ENCODE measurements at regions not wholly inside any gene's neighbourhood (a gene's known extent, or its start where the extent isn't known, plus 50 kb on each side); places are given as distances from the start of the nearest gene placed in this dataset.

DNA sequence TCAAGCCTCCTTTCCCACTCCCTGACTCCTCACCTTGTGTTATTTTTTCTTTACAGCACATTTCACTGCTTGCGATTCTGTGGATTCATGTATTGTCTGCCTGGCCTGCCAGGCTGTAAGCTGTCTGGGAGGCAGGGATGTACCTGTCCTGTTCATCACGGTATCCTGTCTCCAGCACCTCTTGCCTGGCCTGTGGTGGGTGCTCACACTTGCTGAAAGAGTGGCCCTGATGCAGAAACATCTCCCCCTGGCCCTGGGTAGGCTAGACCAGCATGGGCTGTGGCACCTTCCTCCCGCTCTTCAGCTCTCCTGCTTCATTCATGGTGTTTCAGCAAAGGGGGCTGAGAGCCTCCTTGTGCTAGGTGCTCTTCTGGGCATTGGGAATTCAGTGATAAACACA is 60.1 kb upstream of the KCNG1 start:
- CTCF ChIA-PET: interaction anchor here (0.8 kb wide), 1 partner anchor 96 kb away, joined by 3 read pairs; no protein-coding TSS in a partner anchor
- TF ChIP-seq, protein P1, sequence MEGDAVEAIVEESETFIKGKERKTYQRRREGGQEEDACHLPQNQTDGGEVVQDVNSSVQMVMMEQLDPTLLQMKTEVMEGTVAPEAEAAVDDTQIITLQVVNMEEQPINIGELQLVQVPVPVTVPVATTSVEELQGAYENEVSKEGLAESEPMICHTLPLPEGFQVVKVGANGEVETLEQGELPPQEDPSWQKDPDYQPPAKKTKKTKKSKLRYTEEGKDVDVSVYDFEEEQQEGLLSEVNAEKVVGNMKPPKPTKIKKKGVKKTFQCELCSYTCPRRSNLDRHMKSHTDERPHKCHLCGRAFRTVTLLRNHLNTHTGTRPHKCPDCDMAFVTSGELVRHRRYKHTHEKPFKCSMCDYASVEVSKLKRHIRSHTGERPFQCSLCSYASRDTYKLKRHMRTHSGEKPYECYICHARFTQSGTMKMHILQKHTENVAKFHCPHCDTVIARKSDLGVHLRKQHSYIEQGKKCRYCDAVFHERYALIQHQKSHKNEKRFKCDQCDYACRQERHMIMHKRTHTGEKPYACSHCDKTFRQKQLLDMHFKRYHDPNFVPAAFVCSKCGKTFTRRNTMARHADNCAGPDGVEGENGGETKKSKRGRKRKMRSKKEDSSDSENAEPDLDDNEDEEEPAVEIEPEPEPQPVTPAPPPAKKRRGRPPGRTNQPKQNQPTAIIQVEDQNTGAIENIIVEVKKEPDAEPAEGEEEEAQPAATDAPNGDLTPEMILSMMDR (IDR thresholded peaks at IDR 0.05; ENCODE audit: control extremely low read depth, extremely low read depth, low read depth, missing control alignments): no peak
- POLR2A ChIA-PET: no interaction called here
- DNase-seq (ENCODE audit: extremely low spot score): no peak

DNA sequence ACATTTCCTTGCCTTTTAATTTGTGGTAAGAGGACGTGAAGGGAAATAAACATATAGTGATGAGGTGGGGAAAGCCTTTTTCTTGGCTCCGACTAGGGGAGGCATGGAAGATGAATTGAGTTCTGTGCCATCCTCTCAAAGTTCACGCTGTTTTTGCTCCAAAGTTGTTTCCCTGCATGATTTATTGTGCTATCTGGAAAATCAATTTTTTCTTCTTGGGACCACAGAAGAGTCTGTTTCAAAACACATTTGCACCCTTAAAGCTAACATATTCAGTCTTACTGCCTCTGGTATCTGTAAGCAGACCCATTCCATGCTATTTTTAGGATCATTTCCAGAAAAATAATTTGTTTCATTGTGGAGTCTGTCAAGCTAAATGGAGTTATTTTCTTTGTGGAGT is 57.6 kb upstream of the KCNG1 start:
- ChIA-PET CTCF (interaction anchor here (1.0 to 1.1 kb wide), 2 partner anchors 9 to 16 kb away, joined by 3 read pairs; no protein-coding TSS in a partner anchor), POLR2A (interaction anchor here (0.8 kb wide), 1 partner anchor 180 kb away, joined by 3 read pairs; no protein-coding TSS in a partner anchor)
- TF ChIP-seq, protein P1 (IDR thresholded peaks at IDR 0.05; ENCODE audit: control extremely low read depth, extremely low read depth, low read depth, missing control alignments): no peak
- DNase-seq (ENCODE audit: extremely low spot score): no peak

DNA sequence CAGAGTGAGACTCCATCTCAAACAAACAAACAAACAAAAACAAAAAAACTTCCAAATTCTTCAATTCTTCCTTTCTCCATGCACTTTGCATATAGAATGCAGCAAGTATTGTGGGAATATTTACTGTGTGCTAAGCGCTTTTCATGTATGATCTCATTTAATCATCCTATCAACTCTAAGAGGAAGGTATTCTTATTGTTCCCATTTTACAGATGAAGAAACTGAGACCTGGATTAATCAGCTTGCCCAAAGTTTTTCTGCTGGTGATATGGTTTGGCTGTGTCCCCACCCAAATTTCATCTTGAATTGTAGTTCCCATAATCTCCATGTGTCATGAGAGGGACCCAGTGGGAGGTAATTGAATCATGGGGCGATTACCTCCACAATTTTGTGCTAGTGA is 56.6 kb upstream of the KCNG1 start:
- ChIA-PET CTCF (interaction anchor here (0.8 kb wide), 1 partner anchor 12 kb away, joined by 3 read pairs; no protein-coding TSS in a partner anchor), POLR2A (no interaction called here)
- TF ChIP-seq, protein P1 (IDR thresholded peaks at IDR 0.05; ENCODE audit: control extremely low read depth, extremely low read depth, low read depth, missing control alignments): no peak
- no peak for DNase-seq (ENCODE audit: extremely low spot score)

DNA sequence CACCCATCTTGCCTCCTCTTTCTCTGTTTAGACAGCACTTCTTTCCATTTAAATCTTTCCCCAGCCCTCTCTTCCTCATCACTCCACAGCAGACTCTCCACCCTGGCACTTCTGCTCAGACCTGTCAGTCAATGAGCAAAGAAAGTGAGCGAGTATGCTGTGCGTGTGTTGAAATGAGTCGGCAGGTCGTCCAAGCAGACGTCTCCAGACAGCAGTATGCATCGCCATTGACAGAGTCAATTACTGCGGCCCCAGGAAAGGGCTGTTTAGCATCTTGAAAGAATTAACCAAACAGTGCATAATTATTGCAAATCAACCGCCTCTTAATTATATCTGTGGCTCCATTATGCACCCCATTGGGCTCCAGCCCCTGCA is 54.8 kb upstream of the KCNG1 start:
- no peak for DNase-seq (ENCODE audit: extremely low spot score)
- ChIA-PET CTCF (interaction anchor here (1.4 kb wide), 1 partner anchor 18 kb away, joined by 5 read pairs; no protein-coding TSS in a partner anchor), POLR2A (no interaction called here)
- TF ChIP-seq, protein P1 (IDR thresholded peaks at IDR 0.05; ENCODE audit: control extremely low read depth, extremely low read depth, low read depth, missing control alignments): no peak

DNA sequence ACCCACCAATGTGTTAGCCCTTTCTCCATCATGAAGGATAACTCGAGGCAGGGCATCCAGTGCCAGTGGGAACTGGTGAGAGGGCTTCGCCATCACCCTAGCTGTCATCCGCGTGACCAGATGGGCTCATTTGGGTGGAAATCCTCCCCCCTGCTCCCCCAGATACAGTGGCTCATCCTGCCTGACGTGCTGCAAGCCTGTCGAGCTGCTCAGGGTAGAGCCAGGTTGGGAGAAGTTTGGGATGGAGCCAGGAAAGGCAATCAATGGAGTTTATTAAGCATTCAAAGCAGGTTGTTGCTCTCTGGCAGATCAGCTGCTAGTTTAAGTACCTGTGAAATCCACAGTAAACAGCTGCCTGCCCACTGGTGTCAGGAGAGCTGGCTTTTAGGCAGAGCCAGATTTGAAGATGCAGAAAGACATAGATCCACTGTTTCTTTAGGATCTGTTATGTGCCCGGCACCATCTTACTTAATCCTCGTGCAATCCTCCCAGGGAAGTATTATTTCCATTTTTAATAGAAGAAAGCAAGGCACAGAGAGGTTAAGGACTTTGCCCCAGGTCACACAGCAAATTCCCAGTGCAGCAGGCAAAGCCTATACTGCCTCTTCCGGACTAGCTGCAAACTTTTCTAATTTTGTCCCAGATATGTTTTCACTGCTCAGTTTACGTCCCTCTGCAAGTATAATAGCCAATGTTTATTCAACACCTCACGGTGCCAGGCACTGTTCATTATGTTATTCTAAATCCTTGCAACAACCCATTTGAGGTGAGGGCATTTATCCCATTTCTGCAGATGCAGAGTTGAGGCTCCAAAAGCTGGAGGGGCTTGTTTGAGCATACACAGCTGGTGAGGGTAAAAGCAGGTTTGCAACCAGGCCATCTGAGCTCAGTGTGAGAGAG is 54.1 kb upstream of the KCNG1 start:
- TF ChIP-seq, protein P1 (IDR thresholded peaks at IDR 0.05; ENCODE audit: control extremely low read depth, extremely low read depth, low read depth, missing control alignments): no peak
- POLR2A ChIA-PET: no interaction called here
- CTCF ChIA-PET: interaction anchor here (1.4 kb wide), 1 partner anchor 19 kb away, joined by 5 read pairs; no protein-coding TSS in a partner anchor

DNA sequence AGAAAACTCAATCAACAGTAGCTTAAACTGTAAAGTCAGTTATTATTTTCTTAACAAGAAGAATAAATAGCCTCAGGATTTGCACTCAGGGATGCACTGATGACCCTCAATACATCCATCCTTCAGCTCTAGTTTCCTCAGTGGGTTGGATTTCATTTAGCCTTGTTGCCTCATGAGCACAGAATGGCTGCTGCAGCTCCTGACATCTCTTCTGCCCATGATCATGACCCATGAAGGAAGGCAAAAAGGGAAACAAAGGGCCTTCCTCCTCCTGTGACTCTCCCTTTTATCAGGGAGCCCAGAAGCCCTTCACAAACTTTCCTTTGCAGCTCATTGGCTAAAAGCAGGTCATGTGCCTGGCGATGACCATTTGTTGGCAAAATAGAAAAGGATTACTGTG is 51.2 kb upstream of the KCNG1 start:
- CTCF ChIA-PET: interaction anchor here (1.6 kb wide), 1 partner anchor 12 kb away, joined by 3 read pairs; no protein-coding TSS in a partner anchor
- POLR2A ChIA-PET: no interaction called here
- no peak for DNase-seq (ENCODE audit: extremely low spot score)
- TF ChIP-seq, protein P1 (IDR thresholded peaks at IDR 0.05; ENCODE audit: control extremely low read depth, extremely low read depth, low read depth, missing control alignments): no peak

More for the DNA sequence above, 54.1 kb upstream of the KCNG1 start:
- no peak for DNase-seq (ENCODE audit: extremely low spot score)
